ENCODE measurements at regions not wholly inside any gene's neighbourhood (a gene's known extent, or its start where the extent isn't known, plus 50 kb on each side); places are given as distances from the start of the nearest gene placed in this dataset.

- no peak overlapping the region for H3K4me3 ChIP-seq (ENCODE audit: low read depth, low read length)
- DNase-seq (ENCODE audit: low read depth) = no peak
- no peak for TF ChIP-seq CTCF (IDR thresholded peaks at IDR 0.05; ENCODE audit: control insufficient read depth, extremely low read depth, insufficient read depth)
Measured at GRCh38 chr7:25549271-25549921, 321.1 kb upstream of the NPVF start.

- no peak for DNase-seq (ENCODE audit: low read depth)
- H3K4me3 ChIP-seq (ENCODE audit: low read depth, low read length) = no peak overlapping the region
- TF ChIP-seq CTCF (IDR thresholded peaks at IDR 0.05; ENCODE audit: control insufficient read depth, extremely low read depth, insufficient read depth) = no peak
Measured at GRCh38 chr7:25550149-25550548, 321.9 kb upstream of the NPVF start.

GRCh38 chr7:25552998-25553397 lies 324.7 kb upstream of the NPVF start:
- DNase-seq (ENCODE audit: low read depth) = no peak
- no peak for TF ChIP-seq CTCF (IDR thresholded peaks at IDR 0.05; ENCODE audit: control insufficient read depth, extremely low read depth, insufficient read depth)
- no peak overlapping the region for H3K4me3 ChIP-seq (ENCODE audit: low read depth, low read length)

DNA sequence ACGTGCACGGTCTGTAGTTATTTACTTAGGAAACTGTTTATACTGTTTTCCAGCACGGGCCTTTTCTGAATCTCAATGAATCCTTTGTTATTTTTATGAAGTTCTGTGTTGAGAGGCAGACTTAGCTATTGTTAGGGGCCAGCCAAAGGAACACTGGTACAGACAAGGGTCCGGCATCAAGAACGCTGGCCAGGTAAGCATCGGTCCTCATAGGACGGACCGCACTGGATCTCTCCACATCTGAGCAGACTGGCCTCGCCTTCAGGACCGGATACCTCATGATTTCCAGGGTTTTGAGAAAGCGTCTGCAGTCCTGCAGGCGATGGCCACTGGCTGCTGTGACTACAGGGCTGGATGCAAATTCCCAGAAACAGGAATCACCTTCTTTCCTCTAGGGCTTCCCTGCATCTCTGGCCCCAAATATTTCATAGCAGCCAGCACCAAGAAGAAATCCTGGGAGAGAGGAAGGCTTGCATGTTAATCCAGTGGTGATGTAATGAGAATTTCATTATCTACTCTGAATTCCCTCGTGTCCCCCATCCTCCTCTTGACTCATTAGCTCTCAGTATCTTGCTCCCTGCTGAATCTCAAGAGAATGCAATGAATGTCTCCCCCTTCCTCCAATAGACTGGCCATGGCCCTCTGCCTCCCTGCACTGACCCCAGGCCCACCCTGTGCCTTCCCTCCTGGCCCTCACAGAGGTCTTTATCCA lies 325.4 kb upstream of the NPVF start:
- no peak overlapping the region for H3K4me3 ChIP-seq (ENCODE audit: low read depth, low read length)
- no peak for DNase-seq (ENCODE audit: low read depth)
- no peak for TF ChIP-seq CTCF (IDR thresholded peaks at IDR 0.05; ENCODE audit: control insufficient read depth, extremely low read depth, insufficient read depth)

DNA sequence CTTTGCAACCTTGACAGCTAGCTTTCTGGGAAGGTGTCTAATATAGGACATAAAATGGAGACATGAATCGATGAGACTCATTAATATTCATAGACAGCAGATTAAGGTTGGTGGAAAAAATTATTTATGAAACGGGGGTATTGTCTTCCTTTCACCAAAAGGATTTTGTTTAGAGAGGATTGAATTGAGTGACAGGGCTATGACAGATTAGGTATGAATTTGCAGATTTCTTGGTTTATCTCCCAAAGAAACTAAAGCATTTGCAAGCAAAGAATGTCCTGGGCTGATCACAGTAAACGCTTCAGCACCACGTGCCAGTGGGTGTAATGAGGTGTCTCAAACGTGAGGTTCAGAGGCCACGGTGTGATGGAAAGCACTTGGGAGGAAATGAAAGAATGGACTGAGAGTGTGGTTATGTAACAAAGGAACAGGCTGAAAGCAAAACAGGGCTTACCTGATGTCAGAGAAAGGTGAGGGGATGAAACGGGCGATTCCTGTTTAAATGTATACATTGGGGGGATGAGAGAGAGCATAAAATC lies 329.2 kb upstream of the NPVF start:
- H3K4me3 ChIP-seq (ENCODE audit: low read depth, low read length) = no peak overlapping the region
- DNase-seq (ENCODE audit: low read depth) = no peak
- TF ChIP-seq CTCF (IDR thresholded peaks at IDR 0.05; ENCODE audit: control insufficient read depth, extremely low read depth, insufficient read depth) = no peak

GRCh38 chr7:25557930-25558329 lies 329.6 kb upstream of the NPVF start:
- no peak overlapping the region for H3K4me3 ChIP-seq (ENCODE audit: low read depth, low read length)
- no peak for DNase-seq (ENCODE audit: low read depth)
- no peak for TF ChIP-seq CTCF (IDR thresholded peaks at IDR 0.05; ENCODE audit: control insufficient read depth, extremely low read depth, insufficient read depth)

All from LNCaP clone FGC (cell line).